ENCODE measurements at regions not wholly inside any gene's neighbourhood (a gene's known extent, or its start where the extent isn't known, plus 50 kb on each side); places are given as distances from the start of the nearest gene placed in this dataset.
"Not testable (repeated sequence)": the region's sequence is repeated elsewhere in the genome, so short reads cannot be mapped to it uniquely, and the experiment has no call there.

DNA sequence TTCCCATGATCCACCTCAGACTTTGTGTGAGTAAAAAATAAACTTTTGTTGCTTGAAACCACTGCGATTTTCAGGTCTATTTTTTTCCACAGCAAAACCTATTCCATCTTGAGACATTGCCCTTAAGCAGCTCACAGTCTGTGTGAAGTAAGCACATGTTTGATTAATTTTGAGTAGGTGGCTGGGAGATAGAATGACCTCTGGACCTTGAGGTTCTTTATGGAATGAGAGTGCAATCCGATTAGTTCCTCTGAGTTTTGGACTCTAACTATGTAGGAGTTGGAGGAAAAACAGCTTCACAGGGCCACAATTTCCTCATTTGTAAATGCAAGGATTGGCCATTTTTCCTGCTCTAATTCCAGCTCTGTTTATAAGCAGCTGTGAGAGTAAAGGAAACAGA is 234.1 kb upstream of the IGFBP7 start:
- TF ChIP-seq CTCF (IDR thresholded peaks at IDR 0.05), result no peak
- ATAC-seq (no peak), DNase-seq (no peak)
- H3K36me3 ChIP-seq, result no peaks in the 10 kb centered on the region
- no peaks in the 10 kb centered on the region for H3K27me3 ChIP-seq
- intact Hi-C loops (cut with DNase I), result no loop called here
- H3K4me1 ChIP-seq, result no peaks in the 10 kb centered on the region
- H3K4me3 ChIP-seq, result no peak overlapping the region
- no peaks in the 10 kb centered on the region for H3K9me3 ChIP-seq
- no peak overlapping the region for H3K27ac ChIP-seq

- H3K4me1 ChIP-seq, result no peaks in the 10 kb centered on the region
- no peaks in the 10 kb centered on the region for H3K9me3 ChIP-seq
- no peak for TF ChIP-seq CTCF (IDR thresholded peaks at IDR 0.05)
- H3K4me3 ChIP-seq, result no peak overlapping the region
- H3K36me3 ChIP-seq, result no peaks in the 10 kb centered on the region
- ATAC-seq, result no peak
- H3K27me3 ChIP-seq, result no peaks in the 10 kb centered on the region
- no peak overlapping the region for H3K27ac ChIP-seq
- intact Hi-C loops (cut with DNase I), result no loop called here
- DNase-seq, result no peak
Measured at GRCh38 chr4:57342411-57342810, 232.2 kb upstream of the IGFBP7 start.

DNA sequence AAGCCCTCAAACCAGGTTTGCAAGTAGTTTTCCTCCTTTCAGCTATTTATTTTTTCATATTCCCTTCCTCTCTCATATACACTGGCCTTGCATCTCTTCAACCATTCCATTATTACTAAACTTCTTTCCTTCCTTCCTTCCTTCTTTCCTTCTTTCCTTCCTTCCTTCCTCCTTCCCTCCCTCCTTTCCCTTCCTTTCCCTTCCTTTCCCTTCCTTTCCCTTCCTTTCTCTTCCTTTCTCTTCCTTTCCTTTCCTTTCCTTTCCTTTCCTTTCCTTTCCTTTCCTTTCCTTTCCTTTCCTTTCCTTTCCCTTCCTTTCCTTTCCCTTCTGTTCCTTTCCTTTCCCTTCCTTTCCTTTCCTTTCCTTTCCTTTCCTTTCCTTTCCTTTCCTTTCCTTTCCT is 228.7 kb upstream of the IGFBP7 start:
- ATAC-seq; intact Hi-C loops (cut with DNase I): not testable (repeated sequence)

GRCh38 chr4:57333684-57334083 is 223.5 kb upstream of the IGFBP7 start:
- DNase-seq (no peak), ATAC-seq (no peak)
- H3K36me3 ChIP-seq, result no peaks in the 10 kb centered on the region
- no peak for TF ChIP-seq CTCF (IDR thresholded peaks at IDR 0.05)
- H3K9me3 ChIP-seq, result no peaks in the 10 kb centered on the region
- no peak overlapping the region for H3K27ac ChIP-seq
- no peaks in the 10 kb centered on the region for H3K27me3 ChIP-seq
- no peak overlapping the region for H3K4me3 ChIP-seq
- H3K4me1 ChIP-seq, result no peaks in the 10 kb centered on the region
- intact Hi-C loops (cut with DNase I), result no loop called here

More for the DNA sequence above, 228.7 kb upstream of the IGFBP7 start:
- not testable (repeated sequence) for H3K4me3 ChIP-seq, H3K27me3 ChIP-seq, DNase-seq, H3K4me1 ChIP-seq, H3K27ac ChIP-seq, H3K36me3 ChIP-seq, H3K9me3 ChIP-seq

GRCh38 chr4:57331959-57332358 is 221.8 kb upstream of the IGFBP7 start:
- H3K9me3 ChIP-seq, result no peaks in the 10 kb centered on the region
- no peaks in the 10 kb centered on the region for H3K36me3 ChIP-seq
- DNase-seq, result no peak
- H3K27ac ChIP-seq, result no peak overlapping the region
- H3K4me3 ChIP-seq, result no peak overlapping the region
- intact Hi-C loops (cut with DNase I), result no loop called here
- no peaks in the 10 kb centered on the region for H3K4me1 ChIP-seq
- no peak for TF ChIP-seq CTCF (IDR thresholded peaks at IDR 0.05)
- no peak for ATAC-seq
- no peaks in the 10 kb centered on the region for H3K27me3 ChIP-seq

GRCh38 chr4:57329279-57329678 is 219.1 kb upstream of the IGFBP7 start:
- TF ChIP-seq CTCF (IDR thresholded peaks at IDR 0.05), result no peak
- DNase-seq, result no peak
- Histone ChIP-seq H3K4me3 (no peak overlapping the region), H3K27me3 (peaks cover 0 to 3% of the 10 kb centered on the region in 2 donors), H3K36me3 (no peaks in the 10 kb centered on the region), H3K9me3 (no peaks in the 10 kb centered on the region), H3K4me1 (no peaks in the 10 kb centered on the region), H3K27ac (no peak overlapping the region)
- intact Hi-C loops (cut with DNase I), result no loop called here
- no peak for ATAC-seq

Measured in left lung (tissue), 4 donors.